ENCODE measurements at regions not wholly inside any gene's neighbourhood (a gene's known extent, or its start where the extent isn't known, plus 50 kb on each side); places are given as distances from the start of the nearest gene placed in this dataset.
A peak's percentile ranks its signal among the peaks of the same experiment; 100 is the strongest.
"Not testable (repeated sequence)": the region's sequence is repeated elsewhere in the genome, so short reads cannot be mapped to it uniquely, and the experiment has no call there.

- DNase-seq (ENCODE audit: low read depth, low spot score), result peak; percentile 90
- in situ Hi-C loops (cut with HindIII; ENCODE audit: low sequenced_read_pairs), result no loop called here
Observed at GRCh38 chr5:103744159-103744558, 181.6 kb upstream of the NUDT12 start.

DNA sequence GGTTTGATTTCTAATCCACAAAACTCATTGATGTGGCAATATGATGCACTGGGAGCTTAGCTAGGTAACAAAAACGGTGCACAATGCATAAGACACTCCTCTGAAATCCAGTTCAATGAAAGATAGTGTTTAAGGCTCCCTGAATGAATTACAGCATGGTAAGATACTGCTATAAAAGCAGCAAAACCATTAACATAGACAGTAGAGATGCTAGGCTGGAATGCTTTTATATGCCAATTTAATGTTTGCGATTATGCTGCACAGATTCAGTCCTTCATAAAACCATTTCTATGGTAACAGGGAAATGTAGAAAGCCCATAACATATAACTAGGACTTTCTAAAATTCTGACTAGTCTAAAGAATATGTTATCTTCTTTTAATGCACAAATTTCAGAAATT is 180.8 kb upstream of the NUDT12 start:
- no peak for DNase-seq (ENCODE audit: low read depth, low spot score)
- H3K4me3 ChIP-seq (ENCODE audit: low read depth, low read length), result no peak overlapping the region
- in situ Hi-C loops (cut with HindIII; ENCODE audit: low sequenced_read_pairs), result no loop called here
- no peak for TF ChIP-seq CTCF (IDR thresholded peaks at IDR 0.05; ENCODE audit: low read depth, low read length)

More at GRCh38 chr5:103744159-103744558, 181.6 kb upstream of the NUDT12 start:
- H3K4me3 ChIP-seq (ENCODE audit: low read depth, low read length), result no peak overlapping the region
- no peak for TF ChIP-seq CTCF (IDR thresholded peaks at IDR 0.05; ENCODE audit: low read depth, low read length)

GRCh38 chr5:103741984-103742383 is 179.4 kb upstream of the NUDT12 start:
- in situ Hi-C loops (cut with HindIII; ENCODE audit: low sequenced_read_pairs), result no loop called here
- no peak for TF ChIP-seq CTCF (IDR thresholded peaks at IDR 0.05; ENCODE audit: low read depth, low read length)
- no peak for DNase-seq (ENCODE audit: low read depth, low spot score)
- no peak overlapping the region for H3K4me3 ChIP-seq (ENCODE audit: low read depth, low read length)

- DNase-seq (ENCODE audit: low read depth, low spot score); H3K4me3 ChIP-seq (ENCODE audit: low read depth, low read length); in situ Hi-C loops (cut with HindIII; ENCODE audit: low sequenced_read_pairs): not testable (repeated sequence)
Observed at GRCh38 chr5:103736343-103736742, 173.8 kb upstream of the NUDT12 start.

DNA sequence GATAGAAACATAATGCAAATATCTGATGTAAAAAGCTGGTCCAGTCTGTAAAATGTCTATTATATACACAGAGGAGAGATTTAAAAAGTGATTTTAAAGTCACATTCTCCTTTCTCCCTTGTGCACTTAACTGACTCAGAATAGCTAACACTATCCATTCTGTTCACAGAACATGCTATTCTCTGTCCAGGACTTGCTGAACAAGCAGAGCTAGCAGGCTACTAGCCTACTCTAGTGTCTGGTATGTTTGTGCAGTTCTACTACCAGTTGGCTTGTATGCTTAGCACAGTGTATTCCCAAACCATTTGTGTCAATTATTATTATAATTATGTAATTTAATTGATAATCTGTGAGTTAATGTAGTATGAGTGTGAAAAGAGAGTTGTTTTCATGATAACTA is 161.7 kb upstream of the NUDT12 start:
- H3K4me3 ChIP-seq (ENCODE audit: low read depth, low read length), result no peak overlapping the region
- no peak for DNase-seq (ENCODE audit: low read depth, low spot score)
- in situ Hi-C loops (cut with HindIII; ENCODE audit: low sequenced_read_pairs), result no loop called here
- TF ChIP-seq CTCF (IDR thresholded peaks at IDR 0.05; ENCODE audit: low read depth, low read length), result no peak

DNA sequence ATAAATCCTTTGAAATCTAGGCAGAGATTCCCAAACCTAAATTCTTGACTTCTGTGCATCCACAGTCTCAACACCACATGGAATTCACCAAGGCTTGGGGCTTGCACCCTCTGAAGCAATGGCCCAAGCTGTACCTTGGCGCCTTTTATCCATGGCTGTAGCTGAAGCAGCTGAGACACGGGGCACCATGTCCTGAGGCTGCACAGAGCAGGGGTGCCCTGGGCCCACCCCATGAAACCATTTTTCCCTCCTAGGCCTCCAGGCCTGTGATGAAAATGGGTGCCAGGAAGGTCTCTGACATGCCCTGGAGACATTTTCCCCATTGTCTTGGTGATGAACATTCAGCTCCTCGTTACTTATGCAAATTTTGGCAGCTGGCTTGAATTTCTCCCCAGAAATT is 158.6 kb upstream of the NUDT12 start:
- no peak for TF ChIP-seq CTCF (IDR thresholded peaks at IDR 0.05; ENCODE audit: low read depth, low read length)
- DNase-seq (ENCODE audit: low read depth, low spot score), result no peak
- in situ Hi-C loops (cut with HindIII; ENCODE audit: low sequenced_read_pairs), result no loop called here
- no peak overlapping the region for H3K4me3 ChIP-seq (ENCODE audit: low read depth, low read length)

GRCh38 chr5:103718108-103718507 is 155.5 kb upstream of the NUDT12 start:
- in situ Hi-C loops (cut with HindIII; ENCODE audit: low sequenced_read_pairs), result no loop called here
- no peak for TF ChIP-seq CTCF (IDR thresholded peaks at IDR 0.05; ENCODE audit: low read depth, low read length)
- H3K4me3 ChIP-seq (ENCODE audit: low read depth, low read length), result no peak overlapping the region
- no peak for DNase-seq (ENCODE audit: low read depth, low spot score)
